IPS DF 4.7 (cell line): ENCODE measurements at regions not wholly inside any gene's neighbourhood (a gene's known extent, or its start where the extent isn't known, plus 50 kb on each side); places are given as distances from the start of the nearest gene placed in this dataset.
"Not testable (repeated sequence)": the region's sequence is repeated elsewhere in the genome, so short reads cannot be mapped to it uniquely, and the experiment has no call there.

Source experiments
- DNase-seq: peaks from one replicate; pipeline ENCODE4 v3.0.0-alpha.2; 2013; ENCODE audit warnings: low spot score; ENCODE audit errors: extremely low read depth

DNA sequence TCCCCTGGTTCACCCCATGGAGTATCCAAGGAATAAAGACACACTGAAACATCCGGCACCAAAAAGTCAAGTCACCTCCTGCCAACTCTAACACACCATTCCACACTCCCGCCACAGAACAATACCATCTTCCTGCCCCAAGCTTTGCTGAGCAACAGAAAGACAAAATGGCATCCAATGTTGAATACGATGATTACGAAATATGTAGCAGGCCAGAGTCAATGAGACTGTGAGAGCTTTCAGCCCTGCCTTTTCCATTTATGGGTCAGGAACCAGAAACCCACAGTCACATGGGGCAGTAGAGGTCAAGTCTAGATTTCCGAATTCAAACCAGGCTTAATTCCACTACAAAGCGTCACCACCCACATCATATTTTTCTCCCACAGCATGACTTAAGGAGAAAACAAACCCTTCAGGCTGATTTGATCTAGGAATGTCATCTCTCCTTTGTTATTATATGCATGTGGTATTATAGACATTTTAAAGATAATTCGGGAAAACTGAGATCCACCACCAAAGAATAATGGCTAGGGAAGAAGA is 249.8 kb downstream of the SETD4 start:
- DNase-seq, result no peak

GRCh38 chr21:35801391-35801790 is 258.9 kb downstream of the SETD4 start:
- no peak for DNase-seq

DNA sequence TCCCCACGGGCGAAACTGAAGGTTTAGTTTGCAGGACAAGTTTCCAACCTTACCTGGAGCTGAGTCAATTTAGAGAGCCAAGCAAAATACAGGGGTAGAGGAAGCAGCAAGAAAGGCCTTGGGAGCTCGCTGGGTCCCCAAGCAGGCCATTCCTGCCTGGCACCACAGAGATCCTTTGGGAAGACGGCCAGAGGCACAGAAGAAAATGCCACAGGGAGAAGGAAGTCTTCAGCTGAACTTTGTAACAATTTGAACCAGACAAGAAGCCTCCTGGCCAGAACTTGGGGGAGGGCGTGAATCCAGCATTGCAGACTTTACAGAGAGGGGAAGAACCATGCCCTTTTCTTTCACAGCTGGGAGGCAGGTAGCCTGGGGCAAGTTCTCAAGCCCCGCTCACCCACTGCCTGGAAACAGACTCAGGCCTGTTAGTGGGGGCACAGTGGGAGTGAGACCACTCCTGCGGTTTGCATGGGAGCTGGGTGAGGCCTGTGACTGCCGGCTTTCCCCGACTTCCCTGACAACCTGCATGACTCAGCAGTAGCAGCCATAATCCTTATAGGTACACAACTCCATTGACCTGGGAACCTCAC is 259.4 kb downstream of the SETD4 start:
- not testable (repeated sequence) for DNase-seq

DNA sequence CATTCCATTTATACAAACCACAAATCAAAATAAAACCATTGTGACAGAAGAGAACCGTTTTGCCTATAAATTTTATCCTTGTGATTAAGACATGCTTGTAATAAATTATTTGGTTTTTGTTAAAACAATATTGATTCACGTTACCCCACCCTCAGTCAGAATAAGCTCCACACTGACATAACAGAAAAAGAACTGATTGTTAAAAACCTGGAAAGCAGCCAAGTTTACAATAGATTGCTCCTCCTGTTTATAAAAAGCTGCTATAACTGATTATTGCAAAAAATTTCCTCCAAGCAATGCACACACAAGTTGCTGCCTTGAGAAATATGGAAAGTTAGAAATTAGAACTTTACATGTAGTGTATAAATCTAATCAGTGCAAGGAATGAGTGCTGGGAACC is 263.5 kb downstream of the SETD4 start:
- no peak for DNase-seq

DNA sequence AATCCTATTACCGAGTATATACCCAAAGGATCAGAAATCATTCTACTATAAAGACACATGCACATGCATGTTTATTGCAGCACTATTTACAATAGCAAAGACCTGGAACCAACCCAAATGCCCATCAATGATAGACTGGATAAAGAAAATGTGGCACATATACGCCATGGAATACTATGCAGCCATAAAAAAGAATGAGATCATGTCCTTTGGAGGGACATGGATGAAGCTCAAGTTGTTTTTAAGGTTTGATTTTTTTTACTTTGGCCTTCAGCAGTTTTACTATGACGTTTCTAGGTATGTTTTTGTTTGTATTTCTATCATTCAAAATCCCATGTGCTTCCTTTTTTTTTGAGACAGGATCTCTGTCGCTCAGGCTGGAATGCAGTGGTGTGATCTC is 265.8 kb downstream of the SETD4 start:
- not testable (repeated sequence) for DNase-seq

DNA sequence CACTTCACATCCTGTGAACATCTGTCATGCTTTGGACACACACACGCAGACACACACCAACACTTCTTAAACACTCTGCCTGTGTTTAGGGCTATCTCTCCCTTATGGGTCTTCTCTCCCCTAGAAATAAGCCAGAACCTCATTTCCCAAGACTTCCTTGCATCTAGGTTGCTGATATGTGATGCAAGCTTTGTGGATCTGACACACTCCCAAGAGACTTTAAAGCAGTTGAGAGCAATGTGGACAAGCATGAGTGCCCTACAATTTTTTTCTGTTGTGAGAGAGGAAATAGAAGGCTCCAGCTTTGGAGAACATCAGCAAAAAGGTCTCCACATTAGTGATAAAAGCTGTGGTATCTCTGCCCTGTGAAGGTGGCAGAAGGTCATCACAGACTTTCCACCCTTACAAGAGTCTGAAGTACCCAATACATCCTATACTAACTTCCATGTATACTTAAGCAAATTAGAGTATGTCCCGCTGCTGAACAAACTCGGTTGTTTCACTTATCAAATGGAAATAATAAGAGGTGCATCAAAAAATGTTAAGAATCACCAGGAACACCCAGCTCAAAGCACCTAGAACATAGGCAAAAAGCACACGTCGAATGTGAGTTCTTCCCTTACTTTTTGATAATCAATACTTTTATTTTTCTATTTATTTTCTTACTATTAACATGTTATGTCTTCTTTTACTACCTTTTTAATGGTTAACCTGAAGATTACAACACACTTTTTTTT is 267.6 kb downstream of the SETD4 start:
- DNase-seq, result no peak

- DNase-seq, result no peak
Observed at GRCh38 chr21:35791541-35792325, 268.6 kb downstream of the SETD4 start.

GRCh38 chr21:35783721-35784120 is 276.6 kb downstream of the SETD4 start:
- no peak for DNase-seq

DNA sequence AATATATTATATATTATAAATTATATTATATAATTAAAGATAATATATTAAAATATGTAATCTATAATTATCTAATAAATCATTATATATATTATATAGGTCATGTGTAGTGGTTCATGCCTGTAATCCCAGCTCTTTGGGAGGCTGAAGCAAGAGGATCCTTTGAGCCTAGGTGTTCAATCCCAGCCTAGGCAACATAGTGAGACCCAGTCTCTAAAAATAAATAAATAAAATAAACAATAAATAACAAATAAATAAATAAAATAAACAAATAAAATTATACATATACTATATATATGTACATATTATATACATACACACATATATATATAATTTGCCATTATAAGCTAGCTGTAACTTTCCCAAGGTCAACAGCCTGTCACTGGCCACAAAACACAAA is 277.7 kb downstream of the SETD4 start:
- no peak for DNase-seq

DNA sequence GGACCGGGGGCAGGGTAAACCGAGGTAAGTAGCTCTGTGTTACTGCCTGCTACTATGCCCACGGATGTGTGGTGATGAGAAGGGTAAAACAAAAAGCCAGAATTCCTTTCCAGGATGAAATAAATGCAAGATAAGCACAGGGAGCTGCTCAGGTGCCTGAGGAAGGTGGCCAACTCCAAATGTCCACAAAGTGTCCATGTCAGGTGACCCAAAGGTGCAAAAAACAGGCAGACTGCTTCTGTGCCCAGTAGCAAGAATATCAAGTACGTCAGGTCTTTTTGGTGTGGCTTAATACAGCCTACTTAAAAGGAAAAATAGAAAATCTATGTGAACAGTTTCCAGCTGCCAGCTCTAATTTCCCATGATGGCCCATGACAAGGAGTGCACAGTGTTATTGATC is 279.3 kb downstream of the SETD4 start:
- DNase-seq, result no peak

DNA sequence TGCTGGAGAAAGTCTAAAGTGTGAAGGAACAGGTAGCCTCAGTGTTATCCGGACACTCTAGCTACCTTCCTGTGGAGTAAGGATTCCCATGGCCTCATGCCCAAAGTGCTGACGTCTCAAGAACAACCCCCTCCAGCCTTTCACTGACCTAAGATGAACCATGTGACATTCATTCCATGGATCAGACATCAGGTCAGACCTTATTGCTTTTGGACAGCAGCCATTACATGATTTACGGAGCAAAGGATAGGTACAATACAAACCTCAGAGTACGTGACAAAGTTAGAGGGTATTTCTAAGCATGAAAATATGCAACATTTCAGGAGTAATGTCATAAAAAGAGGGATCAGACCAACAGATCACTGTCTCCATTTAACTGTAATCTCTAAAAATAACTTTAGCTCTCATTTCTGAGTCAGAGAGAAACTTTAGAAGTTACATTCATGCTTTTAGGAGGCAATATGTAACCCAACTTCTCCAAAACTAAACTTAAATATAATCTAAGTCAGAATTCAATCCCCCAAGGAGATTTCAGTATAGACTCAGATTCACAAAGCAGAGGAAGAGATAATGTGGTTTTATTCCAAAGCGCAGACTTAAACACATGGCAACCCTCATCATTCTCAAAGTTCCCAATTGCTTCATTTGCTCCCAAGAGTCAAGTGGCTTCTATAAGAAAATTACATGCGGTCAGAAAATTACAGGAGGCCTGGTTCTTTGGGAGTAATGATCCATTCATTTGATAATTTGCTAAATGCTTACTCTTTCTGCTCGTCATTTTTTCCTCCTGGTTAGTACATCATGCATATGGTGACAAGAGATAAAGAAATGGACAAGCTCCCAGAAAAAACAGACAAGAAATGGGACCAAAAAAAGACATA is 280.4 kb downstream of the SETD4 start:
- no peak for DNase-seq

DNA sequence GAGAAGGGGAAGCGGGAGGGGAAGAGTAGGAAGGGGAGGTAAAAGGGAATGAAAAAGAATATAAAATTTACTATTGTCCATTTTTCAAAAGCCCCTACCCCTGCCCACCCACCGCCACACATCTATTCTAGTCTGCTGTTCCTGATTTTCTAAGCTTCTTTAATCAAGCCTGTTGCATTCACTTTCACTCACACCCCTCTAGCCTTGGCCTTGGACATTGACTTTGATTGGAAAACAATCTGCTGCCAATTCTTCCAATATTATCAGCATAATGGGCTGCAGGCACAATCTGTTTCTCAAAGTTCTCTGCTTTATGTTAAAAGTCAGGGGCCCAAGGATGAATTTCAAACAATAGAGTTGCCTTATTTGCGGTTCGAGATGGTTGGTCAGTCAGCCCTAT is 281.2 kb downstream of the SETD4 start:
- no peak for DNase-seq

- DNase-seq, result no peak
Observed at GRCh38 chr21:35777081-35777480, 283.2 kb downstream of the SETD4 start.

GRCh38 chr21:35775778-35776544 is 284.4 kb downstream of the SETD4 start:
- no peak for DNase-seq

GRCh38 chr21:35770101-35770945 is 290.0 kb downstream of the SETD4 start:
- no peak for DNase-seq

GRCh38 chr21:35768187-35768586 is 292.1 kb downstream of the SETD4 start:
- DNase-seq, result no peak

DNA sequence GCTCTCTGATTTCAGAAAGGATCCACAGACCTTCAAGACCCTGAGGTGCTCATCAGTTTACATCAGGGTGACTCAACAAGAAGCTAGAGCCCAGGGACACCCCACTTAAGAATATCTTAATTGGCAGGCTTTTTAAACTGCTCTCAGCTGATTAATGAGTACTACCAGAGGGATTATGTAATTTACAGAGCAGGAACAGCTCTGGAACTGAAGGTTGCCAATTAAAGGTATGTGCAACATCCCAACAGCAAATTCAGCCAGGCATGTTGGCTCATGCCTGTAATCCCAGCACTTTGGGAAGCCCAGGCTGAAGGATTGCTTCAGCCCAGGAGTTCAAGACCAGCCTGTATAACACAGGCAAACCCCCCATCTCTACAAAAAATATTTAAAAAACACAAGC is 295.7 kb downstream of the SETD4 start:
- DNase-seq, result no peak

DNA sequence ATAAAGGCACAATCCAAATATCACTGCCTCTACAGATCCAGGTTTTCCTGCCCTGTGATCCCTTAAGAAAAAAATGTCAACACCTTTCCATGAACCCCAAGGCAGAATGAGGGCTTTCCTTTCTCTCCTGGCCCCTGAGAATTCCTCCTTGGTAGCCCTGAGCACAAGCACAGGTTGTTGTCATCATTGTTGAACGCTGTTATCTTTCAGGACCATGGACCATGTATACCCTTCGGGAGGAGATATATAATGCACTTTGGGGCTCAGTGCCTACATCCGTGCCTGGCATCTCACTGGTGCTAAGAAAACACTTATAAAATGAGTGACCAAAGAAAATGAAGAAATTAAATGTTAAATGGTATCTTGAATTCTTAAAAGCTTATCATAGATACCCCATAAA is 296.2 kb downstream of the SETD4 start:
- no peak for DNase-seq

DNA sequence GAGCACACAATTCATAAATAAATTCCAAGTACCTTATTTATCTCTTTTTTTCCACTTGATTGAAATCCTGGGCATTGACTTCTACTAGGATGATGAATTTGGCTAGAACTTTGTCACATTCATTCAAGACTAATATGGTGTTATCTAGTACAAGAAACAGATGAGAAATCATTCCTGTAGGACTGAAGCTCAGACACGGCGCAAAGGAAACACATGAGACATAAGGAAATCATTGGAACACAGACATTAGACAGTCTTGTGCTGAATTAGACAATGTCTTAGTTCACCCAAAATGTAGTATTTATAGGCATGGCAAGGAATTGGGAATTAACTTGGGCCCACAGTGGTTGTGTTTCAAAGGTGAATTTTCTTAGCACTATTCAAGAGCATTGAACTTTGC is 305.7 kb downstream of the SETD4 start:
- DNase-seq, result no peak

- DNase-seq, result no peak
Observed at GRCh38 chr21:35753308-35753707, 307.0 kb downstream of the SETD4 start.
